Spleen (tissue), 11 donors: ENCODE measurements at regions not wholly inside any gene's neighbourhood (a gene's known extent, or its start where the extent isn't known, plus 50 kb on each side); places are given as distances from the start of the nearest gene placed in this dataset.

Experiments
- DNase-seq: peaks from one replicate; pipeline ENCODE4 v3.0.0-alpha.2; 2020
- H3K27ac ChIP-seq, 8 donors: fragments of 200-600 bp; sonication (generic) in 7 of 8; 1 replicate in 4 of 8; 2 replicates in 4 of 8; pipeline versions ENCODE4 v1.5.0 to v1.8.0; 2016 to 2021; ENCODE audit warnings: inconsistent platforms in 4 of 8, mild to moderate bottlenecking in 4 of 8, moderate library complexity in 1 of 8
- H3K27me3 ChIP-seq, 7 donors: fragments of 200-600 bp; sonication (generic) in 6 of 7; replicated peaks in 1 of 7; 1 replicate in 4 of 7; 2 replicates in 3 of 7; pipeline versions ENCODE4 v1.5.0 to v1.8.0; 2016 to 2021; ENCODE audit warnings: inconsistent platforms in 3 of 7, mild to moderate bottlenecking in 1 of 7
- H3K36me3 ChIP-seq, 6 donors: fragments of 200-600 bp; sonication (generic) in 5 of 6; 1 replicate in 4 of 6; 2 replicates in 2 of 6; pipeline versions ENCODE4 v1.5.0 to v1.8.0; 2016 to 2021; ENCODE audit warnings: inconsistent platforms in 2 of 6
- H3K4me1 ChIP-seq, 6 donors: fragments of 200-600 bp; sonication (generic) in 5 of 6; 1 replicate in 3 of 6; 2 replicates in 3 of 6; pipeline versions ENCODE4 v1.5.0 to v1.8.0; 2016 to 2021; ENCODE audit warnings: inconsistent platforms in 3 of 6
- H3K4me3 ChIP-seq, 8 donors: fragments of 200-600 bp; sonication (generic) in 7 of 8; 1 replicate in 4 of 8; 2 replicates in 4 of 8; pipeline versions ENCODE4 v1.5.0 to v1.8.0; 2016 to 2021; ENCODE audit warnings: inconsistent platforms in 4 of 8, mild to moderate bottlenecking in 4 of 8, moderate library complexity in 2 of 8
- H3K9me3 ChIP-seq, 8 donors: fragments of 200-600 bp; sonication (generic) in 7 of 8; 1 replicate in 4 of 8; 2 replicates in 4 of 8; pipeline versions ENCODE4 v1.5.0 to v1.8.0; 2016 to 2021; ENCODE audit warnings: inconsistent platforms in 4 of 8
- CTCF ChIP-seq, 11 experiments: fragments of 200-600 bp in 7 of 11; fragments of 450-650 bp in 4 of 11; sonication (generic) in 4 of 11; IDR thresholded peaks in 8 of 11; conservative IDR thresholded peaks in 3 of 11; 1 replicate in 7 of 11; 2 replicates in 4 of 11; pipeline versions ENCODE4 v1.4.0 to v1.8.0; 2016 to 2021; ENCODE audit warnings: antibody characterized with exemption in 11 of 11, inconsistent platforms in 4 of 11, mild to moderate bottlenecking in 1 of 11
- POLR2A ChIP-seq, 3 donors: fragments of 450-650 bp; IDR thresholded peaks; one replicate each; pipeline ENCODE4 v1.5.1; 2017; ENCODE audit warnings: antibody characterized with exemption in 3 of 3, mild to moderate bottlenecking in 1 of 3
- POLR2AphosphoS5 ChIP-seq, 3 donors: sonication (generic); formaldehyde crosslinking; IDR thresholded peaks; one replicate each; pipeline ENCODE4 v1.5.1; 2017; ENCODE audit warnings: antibody characterized with exemption in 3 of 3
- WGBS, 5 donors: extraction: QIAGEN DNeasy Blood & Tissue Kit in 3 of 5; methylation state at CpG; one replicate each; pipeline versions ENCODE4 v1.1.5 to v1.1.7; 2013 to 2018; 5-methylcytosine and 5-hydroxymethylcytosine counted together
- intact Hi-C: fragments of 100-400 bp; cut with DNase I; formaldehyde crosslinking; loops from one replicate; pipeline ENCODE4 v1.15.0; 2023; ENCODE audit warnings: low total_unique reads
- donor health status: healthy with polysubstance abuse.
- donor health status: DM: no; HTN: no; CAD: no; lungs with moderate emphysema.
- donor health status: DM: no; HTN: no; CAD: no.
- donor health status: Bipolar disorder and iron deficiency.
- donor health status: healthy.
- donor health status: DM: no; HTN: no; CAD: no.
- donor health status: DM: yes; HTN: yes; CAD: no.

GRCh38 chr7:88429382-88429781, 122.7 kb upstream of the STEAP4 start:
- Histone ChIP-seq H3K9me3 (peaks cover 0 to 3% (median 0%) of the 10 kb centered on the region in 8 donors), H3K27ac (no peak overlapping the region), H3K27me3 (no peaks in the 10 kb centered on the region), H3K4me1 (no peaks in the 10 kb centered on the region), H3K4me3 (no peak overlapping the region), H3K36me3 (no peaks in the 10 kb centered on the region)
- TF ChIP-seq POLR2A (IDR thresholded peaks at IDR 0.05): no peak
- no peak for TF ChIP-seq POLR2AphosphoS5 (IDR thresholded peaks at IDR 0.05)
- intact Hi-C loops: no loop called here
- no peak for DNase-seq
- WGBS, 5 donors: 70 to 92% (median 74%) methylated on average over 2 of the region's 2 CpGs

- H3K4me3 ChIP-seq: no peak overlapping the region
- H3K27me3 ChIP-seq: no peaks in the 10 kb centered on the region
- H3K9me3 ChIP-seq: no peaks in the 10 kb centered on the region
- intact Hi-C loops: no loop called here
- H3K4me1 ChIP-seq: no peaks in the 10 kb centered on the region
- DNase-seq: no peak
- WGBS, 5 donors: 87 to 94% (median 93%) methylated on average over 5 of the region's 5 CpGs
- H3K27ac ChIP-seq: no peak overlapping the region
- TF ChIP-seq POLR2AphosphoS5 (IDR thresholded peaks at IDR 0.05) (no peak), CTCF (IDR thresholded peaks at IDR 0.05 in 8 of 11, conservative IDR thresholded peaks at IDR 0.05 in 3 of 11) (no peak), POLR2A (IDR thresholded peaks at IDR 0.05) (no peak)
- no peaks in the 10 kb centered on the region for H3K36me3 ChIP-seq
Observed at GRCh38 chr7:88402529-88402928, 95.8 kb upstream of the STEAP4 start.

- 64 to 77% (median 74%) methylated on average over 4 of the region's 4 CpGs for WGBS, 5 donors
- intact Hi-C loops: no loop called here
Observed at GRCh38 chr7:88401009-88401623, 94.4 kb upstream of the STEAP4 start.

GRCh38 chr7:88399696-88400240, 93.1 kb upstream of the STEAP4 start:
- Histone ChIP-seq H3K36me3 (no peaks in the 10 kb centered on the region), H3K4me3 (no peak overlapping the region), H3K9me3 (no peaks in the 10 kb centered on the region), H3K4me1 (peaks cover 0 to 11% (median 0%) of the 10 kb centered on the region in 6 donors), H3K27ac (no peak overlapping the region), H3K27me3 (no peaks in the 10 kb centered on the region)
- TF ChIP-seq POLR2AphosphoS5 (IDR thresholded peaks at IDR 0.05): no peak
- TF ChIP-seq CTCF (IDR thresholded peaks at IDR 0.05 in 8 of 11, conservative IDR thresholded peaks at IDR 0.05 in 3 of 11): no peak
- TF ChIP-seq POLR2A (IDR thresholded peaks at IDR 0.05): no peak
- intact Hi-C loops: no loop called here
- 84 to 92% (median 91%) methylated on average over 5 of the region's 5 CpGs for WGBS, 5 donors
- no peak for DNase-seq

More at GRCh38 chr7:88401009-88401623, 94.4 kb upstream of the STEAP4 start:
- TF ChIP-seq CTCF (IDR thresholded peaks at IDR 0.05 in 8 of 11, conservative IDR thresholded peaks at IDR 0.05 in 3 of 11): peak in 5 of 11 experiments; percentile 9 to 48 (median 35)
- TF ChIP-seq POLR2A (IDR thresholded peaks at IDR 0.05): no peak
- Histone ChIP-seq H3K27me3 (no peaks in the 10 kb centered on the region), H3K4me3 (no peak overlapping the region), H3K27ac (no peak overlapping the region), H3K4me1 (peaks cover 0 to 6% (median 0%) of the 10 kb centered on the region in 6 donors), H3K9me3 (no peaks in the 10 kb centered on the region), H3K36me3 (no peaks in the 10 kb centered on the region)
- no peak for DNase-seq
